ENCODE measurements at regions not wholly inside any gene's neighbourhood (a gene's known extent, or its start where the extent isn't known, plus 50 kb on each side); places are given as distances from the start of the nearest gene placed in this dataset.

- Histone ChIP-seq H3K4me1 (ENCODE audit: control insufficient read depth, insufficient read depth, low read length) (no peaks in the 10 kb centered on the region), H3K79me2 (ENCODE audit: control insufficient read depth, insufficient read depth, low read length) (no peaks in the 10 kb centered on the region), H4K20me1 (ENCODE audit: control insufficient read depth, insufficient read depth) (no peaks in the 10 kb centered on the region), H3K36me3 (ENCODE audit: control insufficient read depth in 2 of 2, insufficient read depth in 2 of 2, low read length in 1 of 2) (no peaks in the 10 kb centered on the region), H3K27me3 (replicated peaks in 1 of 2; ENCODE audit: control insufficient read depth in 2 of 2, insufficient read depth in 2 of 2, low read length in 1 of 2) (no peaks in the 10 kb centered on the region; a peak in 1 of 4 replicates), H2AFZ (ENCODE audit: control insufficient read depth, low read depth, low read length) (no peak overlapping the region), H3K9me3 (replicated peaks; ENCODE audit: control insufficient read depth, insufficient read depth, low read length) (no peaks in the 10 kb centered on the region), H3K4me2 (ENCODE audit: control insufficient read depth, insufficient read depth) (no peak overlapping the region), H3K9ac (ENCODE audit: control insufficient read depth, insufficient read depth, low read length) (no peak overlapping the region), H3K4me3 (no peak overlapping the region), H3K27ac (ENCODE audit: control insufficient read depth, insufficient read depth) (no peak overlapping the region)
- FAIRE-seq (no peak), DNase-seq (ENCODE audit: low read depth, low spot score) (no peak), ATAC-seq (no peak)
- ChIA-PET RAD21 (ENCODE audit: unreplicated experiment) (no interaction called here), SMC1A (ENCODE audit: uncharacterized antibody, unreplicated experiment) (interaction anchor here (0.9 kb wide), 1 partner anchor 9 kb away, joined by 4 read pairs; no protein-coding TSS in a partner anchor), CTCF (no interaction called here), POLR2A (no interaction called here)
- WGBS (ENCODE audit: insufficient coverage, insufficient replicate concordance, low lambda C conversion rate, missing lambda C conversion rate): 31% methylated on average over 2 of the region's 2 CpGs
- BruUV-seq (replicated peaks): no TSS peak
- TF ChIP-seq KLF5 (IDR thresholded peaks at IDR 0.05; ENCODE audit: partially characterized antibody): no peak
- no peak for TF ChIP-seq SMAD5 (IDR thresholded peaks at IDR 0.05; ENCODE audit: low read depth)
- TF ChIP-seq IRF3 (IDR thresholded peaks at IDR 0.05): no peak
- no peak for TF ChIP-seq SMC3 (IDR thresholded peaks at IDR 0.05; ENCODE audit: borderline replicate concordance, low read length)
- no peak for TF ChIP-seq ZNF217 (IDR thresholded peaks at IDR 0.05)
- in situ Hi-C loops (cut with MboI) (no loop called here), intact Hi-C loops (cut with micrococcal nuclease; ENCODE audit: unreplicated experiment) (no loop called here)
Observed at GRCh38 chr4:125060376-125060775, 254.4 kb upstream of the FAT4 start.

- SMC1A ChIA-PET (ENCODE audit: uncharacterized antibody, unreplicated experiment): no interaction called here
- Histone ChIP-seq H3K79me2 (ENCODE audit: control insufficient read depth, insufficient read depth, low read length) (no peaks in the 10 kb centered on the region), H2AFZ (ENCODE audit: control insufficient read depth, low read depth, low read length) (no peak overlapping the region), H3K4me3 (no peak overlapping the region), H3K9ac (ENCODE audit: control insufficient read depth, insufficient read depth, low read length) (no peak overlapping the region), H3K27ac (ENCODE audit: control insufficient read depth, insufficient read depth) (no peak overlapping the region), H3K36me3 (ENCODE audit: control insufficient read depth in 2 of 2, insufficient read depth in 2 of 2, low read length in 1 of 2) (no peaks in the 10 kb centered on the region), H3K4me1 (ENCODE audit: control insufficient read depth, insufficient read depth, low read length) (no peaks in the 10 kb centered on the region), H3K4me2 (ENCODE audit: control insufficient read depth, insufficient read depth) (no peak overlapping the region), H4K20me1 (ENCODE audit: control insufficient read depth, insufficient read depth) (no peaks in the 10 kb centered on the region), H3K9me3 (replicated peaks; ENCODE audit: control insufficient read depth, insufficient read depth, low read length) (no peaks in the 10 kb centered on the region), H3K27me3 (replicated peaks in 1 of 2; ENCODE audit: control insufficient read depth in 2 of 2, insufficient read depth in 2 of 2, low read length in 1 of 2) (no peaks in the 10 kb centered on the region)
- BruUV-seq (replicated peaks): no TSS peak
- ATAC-seq: no peak
- CTCF ChIA-PET: no interaction called here
- in situ Hi-C loops (cut with MboI): no loop called here
- FAIRE-seq: no peak
- RAD21 ChIA-PET (ENCODE audit: unreplicated experiment): no interaction called here
- no peak for DNase-seq (ENCODE audit: low read depth, low spot score)
- WGBS (ENCODE audit: insufficient coverage, insufficient replicate concordance, low lambda C conversion rate, missing lambda C conversion rate): 11% methylated on average over 1 of the region's 1 CpG
- intact Hi-C loops (cut with micrococcal nuclease; ENCODE audit: unreplicated experiment): no loop called here
- POLR2A ChIA-PET: no interaction called here
- TF ChIP-seq SPI1 (IDR thresholded peaks at IDR 0.05; ENCODE audit: borderline replicate concordance, insufficient read depth, low read depth, low read length): no peak
- TF ChIP-seq MYB (IDR thresholded peaks at IDR 0.05; ENCODE audit: borderline replicate concordance, low read depth, low read length): no peak
- no peak for TF ChIP-seq SKIL (IDR thresholded peaks at IDR 0.05; ENCODE audit: low read depth, poor library complexity, severe bottlenecking)
- no peak for TF ChIP-seq SUPT20H (IDR thresholded peaks at IDR 0.05; ENCODE audit: borderline replicate concordance, control insufficient read depth, low read depth, low read length)
- TF ChIP-seq NKRF (conservative IDR thresholded peaks at IDR 0.05): no peak
- no peak for TF ChIP-seq PAX5 (IDR thresholded peaks at IDR 0.05; ENCODE audit: borderline replicate concordance, low read depth, low read length)
- no peak for TF ChIP-seq ZNF274 (IDR thresholded peaks at IDR 0.05; ENCODE audit: insufficient read depth, insufficient read length)
Observed at GRCh38 chr4:125049711-125050110, 265.0 kb upstream of the FAT4 start.

All from GM12878 (cell line).